ENCODE measurements at regions not wholly inside any gene's neighbourhood (a gene's known extent, or its start where the extent isn't known, plus 50 kb on each side); places are given as distances from the start of the nearest gene placed in this dataset.

- TF ChIP-seq IRF5 (IDR thresholded peaks at IDR 0.05; ENCODE audit: borderline replicate concordance) (no peak), CEBPB (IDR thresholded peaks at IDR 0.05; ENCODE audit: borderline replicate concordance in 1 of 2, low read depth in 2 of 2, low read length in 2 of 2) (no peak), CTCF (IDR thresholded peaks at IDR 0.05 in 2 of 3, conservative IDR thresholded peaks at IDR 0.05 in 1 of 3; ENCODE audit: control insufficient read depth in 2 of 3, extremely low read depth in 1 of 3, insufficient read depth in 1 of 3, low read depth in 3 of 3, low read length in 3 of 3) (no peak), BCLAF1 (IDR thresholded peaks at IDR 0.05) (no peak), HDAC2 (IDR thresholded peaks at IDR 0.05) (no peak), POLR2AphosphoS5 (IDR thresholded peaks at IDR 0.05; ENCODE audit: low read length) (no peak), USF1 (IDR thresholded peaks at IDR 0.05; ENCODE audit: borderline replicate concordance, extremely low read length, insufficient read depth, low read depth, low read length) (no peak), EP300 (IDR thresholded peaks at IDR 0.05; ENCODE audit: borderline replicate concordance in 1 of 2, control insufficient read depth in 1 of 2, low read depth in 2 of 2, low read length in 2 of 2) (no peak)
Observed at GRCh38 chr16:59181821-59182420, 447.8 kb upstream of the GOT2 start.
